HuH-7.5 (cell line): ENCODE measurements at regions not wholly inside any gene's neighbourhood (a gene's known extent, or its start where the extent isn't known, plus 50 kb on each side); places are given as distances from the start of the nearest gene placed in this dataset.

Source experiments
- DNase-seq: peaks from one replicate; pipeline ENCODE4 v3.0.0; 2011; ENCODE audit warnings: low spot score

GRCh38 chr17:51555153-51555552 lies 294.8 kb downstream of the UTP18 start:
- DNase-seq, result no peak

GRCh38 chr17:51559778-51560177 lies 299.4 kb downstream of the UTP18 start:
- DNase-seq, result no peak

- no peak for DNase-seq
These were observed 300.1 kb downstream of the UTP18 start for GRCh38 chr17:51560398-51560797.

DNA sequence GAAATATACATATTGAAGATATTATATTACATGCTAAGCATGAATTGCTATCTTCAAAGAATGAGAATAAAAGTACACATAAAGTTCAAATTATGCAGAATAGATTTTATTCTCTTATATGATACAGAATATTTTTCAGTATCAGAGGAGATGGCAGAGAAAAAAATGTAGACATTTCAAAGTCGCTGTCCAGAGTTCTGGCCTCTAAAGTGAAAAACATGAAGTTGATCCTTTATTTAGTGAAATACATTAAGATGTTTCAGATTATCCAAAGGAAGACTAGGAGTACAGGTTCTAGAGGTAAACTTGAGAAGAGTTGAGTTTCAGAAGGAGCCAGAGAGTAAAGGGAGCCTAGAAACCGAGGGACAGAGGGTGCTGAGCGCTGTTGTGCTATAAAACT lies 303.6 kb downstream of the UTP18 start:
- no peak for DNase-seq

DNA sequence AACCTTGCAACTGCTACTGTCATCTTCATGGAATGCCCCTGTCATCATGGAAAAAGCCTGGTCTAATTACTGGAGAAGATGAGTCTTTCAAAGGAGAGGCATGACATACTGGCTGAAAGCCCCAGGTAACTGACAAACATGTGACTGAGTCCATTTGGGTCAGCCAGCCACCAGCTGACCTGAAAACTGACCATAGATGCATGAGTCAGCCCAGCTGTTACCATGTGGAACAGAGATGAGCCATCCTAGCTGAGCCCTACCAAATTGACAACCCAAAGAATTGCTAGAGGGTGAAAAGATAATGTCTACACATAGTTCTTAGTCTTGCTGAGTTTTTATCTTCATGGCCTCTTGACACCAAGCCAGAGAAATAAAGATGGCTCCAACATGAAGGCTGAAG lies 311.8 kb downstream of the UTP18 start:
- no peak for DNase-seq
